HepG2 (cell line): ENCODE measurements at regions not wholly inside any gene's neighbourhood (a gene's known extent, or its start where the extent isn't known, plus 50 kb on each side); places are given as distances from the start of the nearest gene placed in this dataset.
A peak's percentile ranks its signal among the peaks of the same experiment; 100 is the strongest.

Experiments
- ATAC-seq: fragments of 200-7000 bp; cut with Tn5 transposase; 3 replicates; pipeline ENCODE4 v1.9.1; 2020; ENCODE audit warnings: mild to moderate bottlenecking, moderate library complexity
- BruUV-seq: library from RNA; stranded (reverse); fragments of 400-500 nt; replicated peaks from 2 replicates; lab custom pipeline; 2021; lab: Mats Ljungman, UMichigan
- CTCF ChIA-PET: fragments of 300-600 bp; formaldehyde crosslinking; extraction: SDS; loops from one replicate; lab custom pipeline; 2021; ENCODE audit warnings: low total read pairs, inconsistent platforms, low intra/inter-chr PET ratio; lab: Yijun Ruan, JAX
- POLR2A ChIA-PET: fragments of 350-600 bp; sonication (Branson Sonifier 250); formaldehyde crosslinking; loops from one replicate; lab custom pipeline; 2020; ENCODE audit warnings: antibody characterized with exemption, inconsistent platforms; lab: Yijun Ruan, JAX
- DNase-seq: peaks from one replicate; pipeline ENCODE4 v3.0.0-alpha.2; 2015; ENCODE audit warnings: low spot score
- FAIRE-seq: peaks from 3 replicates; lab custom pipeline; 2011; peaks lifted over from hg19 to GRCh38; lab: Jason Lieb, UNC
- H2AFZ ChIP-seq: one replicate; pipeline ENCODE4 v1.6.1; 2011; ENCODE audit warnings: low read length, inconsistent platforms
- H3K27ac ChIP-seq: fragments of 300-600 bp; 3 replicates; pipeline ENCODE4 v1.8.0; 2011; ENCODE audit warnings: mixed run types, mild to moderate bottlenecking, mixed read lengths, low read length, inconsistent platforms; ENCODE audit not compliant: insufficient read depth; ENCODE audit errors: extremely low read length
- H3K27me3 ChIP-seq, 2 experiments: fragments of 200-600 bp in 1 of 2; 2 replicates in 1 of 2; 3 replicates in 1 of 2; pipeline versions ENCODE4 v1.6.0 to v1.8.0; 2011; ENCODE audit warnings: low read length in 2 of 2, mild to moderate bottlenecking in 2 of 2, moderate library complexity in 2 of 2, inconsistent platforms in 1 of 2; ENCODE audit not compliant: insufficient read depth in 2 of 2, control insufficient read depth in 1 of 2
- H3K36me3 ChIP-seq, 2 experiments: fragments of 200-600 bp in 1 of 2; replicated peaks in 1 of 2; 2 replicates in 1 of 2; 3 replicates in 1 of 2; pipeline versions ENCODE4 v1.5.1 to v1.8.0; 2011; ENCODE audit warnings: low read length in 2 of 2, inconsistent platforms in 1 of 2; ENCODE audit not compliant: insufficient read depth in 2 of 2, control insufficient read depth in 1 of 2
- H3K4me1 ChIP-seq: 2 replicates; pipeline ENCODE4 v1.5.1; 2012; ENCODE audit warnings: low read length, inconsistent platforms; ENCODE audit not compliant: insufficient read depth
- H3K4me2 ChIP-seq: 2 replicates; pipeline ENCODE4 v1.6.0; 2011; ENCODE audit warnings: low read depth, low read length, inconsistent platforms
- H3K4me3 ChIP-seq, 3 experiments: fragments of 200-600 bp in 1 of 3; sonication (generic), shearing (Covaris generic) in 1 of 3; replicated peaks in 1 of 3; 2 replicates each; pipeline ENCODE4 v1.5.1; 2011 to 2016; ENCODE audit warnings: low read length in 3 of 3, inconsistent platforms in 2 of 3, low read depth in 2 of 3, mild to moderate bottlenecking in 2 of 3, control low read depth in 1 of 3, mixed read lengths in 1 of 3; ENCODE audit not compliant: insufficient read depth in 1 of 3
- H3K79me2 ChIP-seq: one replicate; pipeline ENCODE4 v1.6.1; 2011; ENCODE audit warnings: low read length, inconsistent platforms; ENCODE audit not compliant: insufficient read depth
- H3K9ac ChIP-seq: 2 replicates; pipeline ENCODE4 v1.6.0; 2011; ENCODE audit warnings: mild to moderate bottlenecking, low read depth, low read length, inconsistent platforms; ENCODE audit not compliant: insufficient read depth
- H3K9me3 ChIP-seq: 2 replicates; pipeline ENCODE4 v1.5.1; 2012; ENCODE audit warnings: mild to moderate bottlenecking, low read length
- H4K20me1 ChIP-seq: 2 replicates; pipeline ENCODE4 v1.6.0; 2011; ENCODE audit warnings: inconsistent platforms, mild to moderate bottlenecking, low read length, moderate library complexity; ENCODE audit not compliant: insufficient read depth
- AKAP8 ChIP-seq: sonication (generic); formaldehyde crosslinking; IDR thresholded peaks from 2 replicates; pipeline ENCODE4 v1.5.1; 2020; ENCODE audit warnings: mild to moderate bottlenecking, missing genetic modification reagents
- ELF3 ChIP-seq: IDR thresholded peaks from 2 replicates; pipeline ENCODE4 v1.6.1; 2016; ENCODE audit warnings: missing genetic modification reagents, missing compliant biosample characterization
- FOSL2 ChIP-seq: sonication (generic); formaldehyde crosslinking; IDR thresholded peaks from 2 replicates; pipeline ENCODE4 v1.4.0; 2020; ENCODE audit warnings: missing genetic modification reagents
- KLF11 ChIP-seq: IDR thresholded peaks from 2 replicates; pipeline ENCODE4 v1.6.1; 2016; ENCODE audit warnings: missing compliant biosample characterization
- SOX13 ChIP-seq, 3 experiments: fragments of 450-650 bp in 1 of 3; sonication (generic) in 1 of 3; formaldehyde crosslinking in 1 of 3; IDR thresholded peaks in 2 of 3; conservative IDR thresholded peaks in 1 of 3; 2 replicates each; pipeline versions ENCODE4 v1.5.0 to v1.6.1; 2016 to 2020; ENCODE audit warnings: antibody characterized with exemption in 1 of 3, mild to moderate bottlenecking in 1 of 3, missing compliant biosample characterization in 1 of 3, missing genetic modification reagents in 1 of 3, moderate library complexity in 1 of 3
- SOX5 ChIP-seq: IDR thresholded peaks from 2 replicates; pipeline ENCODE4 v1.6.1; 2016; ENCODE audit warnings: borderline replicate concordance
- SUZ12 ChIP-seq: fragments of 150-350 bp; IDR thresholded peaks from 2 replicates; pipeline ENCODE4 v1.6.1; 2014; ENCODE audit warnings: low read depth, low read length
- ZNF354B ChIP-seq: sonication (generic); formaldehyde crosslinking; IDR thresholded peaks from 2 replicates; pipeline ENCODE4 v1.8.0; 2022; ENCODE audit warnings: mild to moderate bottlenecking, missing genetic modification reagents
- WGBS: methylation state at CpG from one replicate; pipeline ENCODE4 v1.1.6; 2017; ENCODE audit warnings: low lambda C conversion rate; 5-methylcytosine and 5-hydroxymethylcytosine counted together
- in situ Hi-C: cut with HindIII; loops from 2 replicates; pipeline ENCODE4 v1.10.0; 2017; ENCODE audit warnings: low pct_unique_long_range_greater_than_20kb; ENCODE audit not compliant: extremely low pct_ligation_motif_present
- intact Hi-C: fragments of 100-400 bp; cut with micrococcal nuclease; formaldehyde crosslinking; loops from one replicate; pipeline ENCODE4 v1.10.0; 2022; ENCODE audit not compliant: unreplicated experiment
- TF ChIP-seq, protein P1 (sequence below), 2 experiments: sonication (generic) in 1 of 2; formaldehyde crosslinking in 1 of 2; IDR thresholded peaks; 2 replicates each; pipeline versions ENCODE4 v1.6.1 to v1.9.0; 2014 to 2022; ENCODE audit warnings: antibody characterized with exemption in 1 of 2, borderline replicate concordance in 1 of 2, inconsistent platforms in 1 of 2, low read depth in 1 of 2, missing genetic modification reagents in 1 of 2

GRCh38 chr10:33390046-33390445 lies 55.6 kb upstream of the NRP1 start:
- POLR2A ChIA-PET: no interaction called here
- H4K20me1 ChIP-seq: no peaks in the 10 kb centered on the region
- H3K79me2 ChIP-seq: no peaks in the 10 kb centered on the region
- H3K9me3 ChIP-seq: no peaks in the 10 kb centered on the region
- ATAC-seq (no peak), FAIRE-seq (no peak), DNase-seq (peak; percentile 29)
- TF ChIP-seq FOSL2: peak; percentile 60
- peak; percentile 26; the same call in 1 of the 2 replicates for TF ChIP-seq SOX5 (CRISPR knock-in tag)
- TF ChIP-seq KLF11: no peak
- TF ChIP-seq SOX13 (IDR thresholded peaks at IDR 0.05): no peak
- peak in 1 of 2 experiments; percentile 53; a peak in 2 of 4 replicates for TF ChIP-seq SOX13 (CRISPR knock-in tag; conservative IDR thresholded peaks at IDR 0.05 in 1 of 2, IDR thresholded peaks at IDR 0.05 in 1 of 2)
- H3K27me3 ChIP-seq: 0 out of 5 replicates have a peak, but pooled peaks cover 0 to 5% of the 10 kb centered on the region in 2 experiments
- H3K4me1 ChIP-seq: peaks cover 8% of the 10 kb centered on the region
- no peak overlapping the region for H3K9ac ChIP-seq
- in situ Hi-C loops: no loop called here
- no peaks in the 10 kb centered on the region for H3K36me3 ChIP-seq
- H3K4me3 ChIP-seq: no peak overlapping the region
- BruUV-seq: no TSS peak
- 17% methylated on average over 5 of the region's 5 CpGs for WGBS
- intact Hi-C loops: no loop called here
- no peak overlapping the region for H3K27ac ChIP-seq
- CTCF ChIA-PET: no interaction called here
- H3K4me2 ChIP-seq: no peak overlapping the region
- H2AFZ ChIP-seq: no peak overlapping the region

GRCh38 chr10:33388785-33389184 lies 54.3 kb upstream of the NRP1 start:
- WGBS: 50% methylated on average over 4 of the region's 4 CpGs
- no peak for TF ChIP-seq SUZ12
- TF ChIP-seq ZNF354B (CRISPR knock-in tag): no peak
- TF ChIP-seq ELF3 (CRISPR knock-in tag): no peak
- TF ChIP-seq, protein P1, sequence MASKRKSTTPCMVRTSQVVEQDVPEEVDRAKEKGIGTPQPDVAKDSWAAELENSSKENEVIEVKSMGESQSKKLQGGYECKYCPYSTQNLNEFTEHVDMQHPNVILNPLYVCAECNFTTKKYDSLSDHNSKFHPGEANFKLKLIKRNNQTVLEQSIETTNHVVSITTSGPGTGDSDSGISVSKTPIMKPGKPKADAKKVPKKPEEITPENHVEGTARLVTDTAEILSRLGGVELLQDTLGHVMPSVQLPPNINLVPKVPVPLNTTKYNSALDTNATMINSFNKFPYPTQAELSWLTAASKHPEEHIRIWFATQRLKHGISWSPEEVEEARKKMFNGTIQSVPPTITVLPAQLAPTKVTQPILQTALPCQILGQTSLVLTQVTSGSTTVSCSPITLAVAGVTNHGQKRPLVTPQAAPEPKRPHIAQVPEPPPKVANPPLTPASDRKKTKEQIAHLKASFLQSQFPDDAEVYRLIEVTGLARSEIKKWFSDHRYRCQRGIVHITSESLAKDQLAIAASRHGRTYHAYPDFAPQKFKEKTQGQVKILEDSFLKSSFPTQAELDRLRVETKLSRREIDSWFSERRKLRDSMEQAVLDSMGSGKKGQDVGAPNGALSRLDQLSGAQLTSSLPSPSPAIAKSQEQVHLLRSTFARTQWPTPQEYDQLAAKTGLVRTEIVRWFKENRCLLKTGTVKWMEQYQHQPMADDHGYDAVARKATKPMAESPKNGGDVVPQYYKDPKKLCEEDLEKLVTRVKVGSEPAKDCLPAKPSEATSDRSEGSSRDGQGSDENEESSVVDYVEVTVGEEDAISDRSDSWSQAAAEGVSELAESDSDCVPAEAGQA (IDR thresholded peaks at IDR 0.05; ENCODE audit: low read depth): no peak
- TF ChIP-seq, protein P1 (CRISPR knock-in tag; IDR thresholded peaks at IDR 0.05; ENCODE audit: borderline replicate concordance): no peak
- no peak for TF ChIP-seq AKAP8 (CRISPR knock-in tag)

More at GRCh38 chr10:33388785-33389184, 54.3 kb upstream of the NRP1 start:
- H3K27ac ChIP-seq: no peak overlapping the region
- no peak overlapping the region for H3K4me2 ChIP-seq
- FAIRE-seq (no peak), DNase-seq (no peak), ATAC-seq (no peak)
- ChIA-PET CTCF (no interaction called here), POLR2A (no interaction called here)
- H3K79me2 ChIP-seq: no peaks in the 10 kb centered on the region
- no peak overlapping the region for H3K4me3 ChIP-seq
- no peaks in the 10 kb centered on the region for H4K20me1 ChIP-seq
- BruUV-seq: no TSS peak
- no peaks in the 10 kb centered on the region for H3K9me3 ChIP-seq
- no peak overlapping the region for H3K9ac ChIP-seq
- in situ Hi-C loops (no loop called here), intact Hi-C loops (no loop called here)
- no peak overlapping the region for H2AFZ ChIP-seq
- peaks cover 8% of the 10 kb centered on the region for H3K4me1 ChIP-seq
- no peaks in the 10 kb centered on the region for H3K36me3 ChIP-seq
- H3K27me3 ChIP-seq: 0 out of 5 replicates have a peak, but pooled peaks cover 0 to 5% of the 10 kb centered on the region in 2 experiments
